IPS-18c (cell line): ENCODE measurements at regions not wholly inside any gene's neighbourhood (a gene's known extent, or its start where the extent isn't known, plus 50 kb on each side); places are given as distances from the start of the nearest gene placed in this dataset.

Source experiments
- H3K4me3 ChIP-seq: 2 replicates; pipeline ENCODE4 v1.7.0; 2013; ENCODE audit warnings: low read depth, mild to moderate bottlenecking, low read length, moderate library complexity; ENCODE audit not compliant: insufficient read depth
- H3K9me3 ChIP-seq: one replicate; pipeline ENCODE4 v1.6.1; 2013; ENCODE audit warnings: mild to moderate bottlenecking, low read length, moderate library complexity; ENCODE audit not compliant: control insufficient read depth, insufficient read depth

DNA sequence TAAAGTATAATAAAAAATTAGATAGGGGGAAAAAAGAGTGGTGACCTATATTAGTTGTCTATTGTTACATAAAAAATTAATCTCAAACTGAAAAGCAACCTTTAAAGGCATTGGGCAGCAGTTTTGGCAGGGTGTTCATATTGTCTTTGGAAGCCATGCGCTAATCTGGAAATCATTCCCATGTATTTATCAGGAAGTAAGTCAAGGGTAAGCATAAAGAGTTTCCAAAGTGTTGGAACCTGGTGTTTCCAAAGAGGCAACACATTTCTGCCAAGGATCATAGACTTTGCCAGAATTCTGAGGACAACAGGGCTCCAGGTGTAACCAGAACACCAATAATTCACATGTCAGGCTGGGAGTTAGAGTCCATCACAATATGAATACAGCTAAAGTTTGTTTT, 55.7 kb upstream of the EGFR start:
- no peak overlapping the region for H3K4me3 ChIP-seq
- peaks cover 8% of the 10 kb centered on the region for H3K9me3 ChIP-seq

DNA sequence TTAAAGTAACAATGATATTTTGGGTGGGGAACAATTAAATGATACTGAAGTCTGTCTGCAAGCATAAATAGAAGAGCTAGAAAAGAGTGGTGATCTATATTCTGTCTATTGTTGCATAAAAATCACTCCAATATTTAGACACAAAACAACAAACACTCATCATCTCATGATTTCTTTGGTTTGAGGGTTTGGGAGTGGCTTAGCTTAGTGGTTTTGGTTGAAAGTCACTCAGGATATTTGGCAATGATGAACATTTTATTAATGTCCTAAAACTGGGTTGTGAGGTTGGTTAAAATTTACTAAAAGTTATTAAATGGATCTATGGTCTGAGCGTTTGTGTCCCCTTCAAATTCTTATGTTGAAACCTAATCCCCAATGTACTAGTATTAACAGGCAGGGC, 54.7 kb upstream of the EGFR start:
- H3K9me3 ChIP-seq = peaks cover 8% of the 10 kb centered on the region
- H3K4me3 ChIP-seq = no peak overlapping the region

DNA sequence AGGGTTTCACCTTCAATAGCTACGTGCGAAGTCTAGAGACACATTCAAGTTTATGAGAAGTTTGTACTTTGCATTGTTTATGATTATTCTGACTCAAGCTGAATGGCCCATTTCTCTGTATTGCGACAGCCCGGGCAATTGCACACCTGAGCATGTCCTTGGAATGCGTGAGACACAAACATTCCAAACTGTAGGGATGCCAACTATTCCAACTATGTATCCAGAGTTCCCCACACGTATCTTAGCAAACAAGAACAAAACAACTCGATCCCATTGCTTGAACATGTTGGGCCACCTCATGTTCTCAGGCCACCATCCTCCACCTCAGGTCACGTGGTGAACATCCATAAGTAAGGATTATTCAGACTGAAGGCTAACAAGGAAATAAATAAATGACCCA, 51.4 kb upstream of the EGFR start:
- peaks cover 6% of the 10 kb centered on the region for H3K9me3 ChIP-seq
- no peak overlapping the region for H3K4me3 ChIP-seq

DNA sequence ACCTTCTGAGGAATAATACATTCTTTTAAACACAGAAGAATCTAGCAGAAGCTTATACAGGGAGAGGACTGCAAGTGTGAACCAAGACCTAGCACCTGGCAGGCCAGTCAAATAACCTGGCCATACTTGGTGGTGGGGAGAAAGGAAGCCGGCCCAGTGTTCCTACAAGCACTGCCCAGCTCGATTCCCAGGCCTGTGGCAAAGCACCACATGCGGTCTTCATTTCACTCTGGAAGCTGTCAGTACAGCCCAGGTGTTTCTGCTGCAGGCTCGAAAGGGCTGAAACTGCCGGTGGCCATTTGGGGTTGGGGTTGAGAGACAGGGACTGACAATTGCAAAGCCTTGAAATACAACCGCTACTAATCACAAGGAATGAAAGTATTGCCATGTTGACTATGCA, 50.8 kb upstream of the EGFR start:
- Histone ChIP-seq H3K4me3 (no peak overlapping the region), H3K9me3 (peaks cover 6% of the 10 kb centered on the region)
